ENCODE measurements at regions not wholly inside any gene's neighbourhood (a gene's known extent, or its start where the extent isn't known, plus 50 kb on each side); places are given as distances from the start of the nearest gene placed in this dataset.
A peak's percentile ranks its signal among the peaks of the same experiment; 100 is the strongest.

DNA sequence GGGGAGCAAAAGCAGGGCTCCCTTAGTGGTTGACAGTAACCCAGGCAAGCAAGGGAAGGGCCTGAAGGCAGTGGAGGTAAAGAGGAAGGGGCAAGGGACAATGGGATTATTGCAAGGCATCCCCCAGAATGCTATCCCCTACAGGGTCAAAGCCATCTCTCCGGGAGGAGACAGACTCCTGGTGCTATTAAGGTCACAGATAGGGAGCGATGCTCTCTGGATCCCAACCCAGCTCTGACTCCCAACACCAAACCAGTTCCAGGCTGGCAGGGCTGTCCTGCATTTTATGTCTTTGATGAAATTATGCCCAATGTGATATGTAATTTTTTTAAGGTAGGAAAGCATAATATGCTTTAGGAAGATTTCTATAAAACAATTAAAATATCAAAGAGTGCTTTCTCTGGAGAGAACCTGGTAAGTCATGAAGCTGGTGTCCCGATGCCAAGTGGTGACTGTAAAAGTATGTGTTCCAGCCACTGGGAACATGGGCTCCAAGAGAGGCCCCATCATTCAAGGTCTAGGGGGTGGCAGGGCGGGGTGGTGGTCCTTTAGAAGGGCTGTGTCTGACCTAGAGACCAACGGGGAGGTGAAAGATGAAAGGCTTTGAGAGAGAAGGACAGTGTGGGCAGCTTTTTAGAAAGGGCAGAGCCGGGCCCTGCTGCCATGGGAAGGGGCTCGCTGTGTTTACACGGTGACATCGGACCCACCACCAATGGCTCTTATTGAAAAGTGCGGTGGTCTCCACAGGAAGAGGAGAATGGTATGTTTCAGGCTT is 276.5 kb downstream of the CDC5L start:
- no peak overlapping the region for H3K27ac ChIP-seq
- TF ChIP-seq, protein P1, sequence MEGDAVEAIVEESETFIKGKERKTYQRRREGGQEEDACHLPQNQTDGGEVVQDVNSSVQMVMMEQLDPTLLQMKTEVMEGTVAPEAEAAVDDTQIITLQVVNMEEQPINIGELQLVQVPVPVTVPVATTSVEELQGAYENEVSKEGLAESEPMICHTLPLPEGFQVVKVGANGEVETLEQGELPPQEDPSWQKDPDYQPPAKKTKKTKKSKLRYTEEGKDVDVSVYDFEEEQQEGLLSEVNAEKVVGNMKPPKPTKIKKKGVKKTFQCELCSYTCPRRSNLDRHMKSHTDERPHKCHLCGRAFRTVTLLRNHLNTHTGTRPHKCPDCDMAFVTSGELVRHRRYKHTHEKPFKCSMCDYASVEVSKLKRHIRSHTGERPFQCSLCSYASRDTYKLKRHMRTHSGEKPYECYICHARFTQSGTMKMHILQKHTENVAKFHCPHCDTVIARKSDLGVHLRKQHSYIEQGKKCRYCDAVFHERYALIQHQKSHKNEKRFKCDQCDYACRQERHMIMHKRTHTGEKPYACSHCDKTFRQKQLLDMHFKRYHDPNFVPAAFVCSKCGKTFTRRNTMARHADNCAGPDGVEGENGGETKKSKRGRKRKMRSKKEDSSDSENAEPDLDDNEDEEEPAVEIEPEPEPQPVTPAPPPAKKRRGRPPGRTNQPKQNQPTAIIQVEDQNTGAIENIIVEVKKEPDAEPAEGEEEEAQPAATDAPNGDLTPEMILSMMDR (IDR thresholded peaks at IDR 0.05; ENCODE audit: low read depth, low read length, missing control alignments): no peak
- no peaks in the 10 kb centered on the region for H3K36me3 ChIP-seq (replicated peaks)
- no peaks in the 10 kb centered on the region for H3K27me3 ChIP-seq (replicated peaks)
- DNase-seq: no peak
- no peak overlapping the region for H3K4me3 ChIP-seq (ENCODE audit: low read depth, low read length)
- in situ Hi-C loops (cut with HindIII; ENCODE audit: low pct_ligation_motif_present, low sequenced_read_pairs): no loop called here

DNA sequence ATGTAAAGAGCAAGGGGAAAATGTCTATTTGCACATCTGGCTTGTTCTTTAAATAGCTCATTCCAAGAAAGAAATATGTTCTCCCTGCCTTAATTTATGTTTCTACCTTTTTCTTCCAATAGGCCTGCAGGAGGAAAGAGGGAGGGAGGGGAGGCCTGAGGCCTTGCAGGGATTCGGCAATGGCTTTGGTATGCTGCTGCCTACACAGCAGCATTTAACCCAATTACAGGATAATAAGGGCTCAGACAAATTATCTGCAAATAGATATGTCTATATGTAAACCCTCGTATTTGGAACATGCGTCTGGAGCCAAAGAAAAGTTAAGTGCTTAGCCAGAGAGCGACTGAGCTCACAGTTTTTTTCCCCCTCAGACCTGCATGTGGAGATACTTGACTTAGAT is 277.2 kb downstream of the CDC5L start:
- in situ Hi-C loops (cut with HindIII; ENCODE audit: low pct_ligation_motif_present, low sequenced_read_pairs): no loop called here
- no peak overlapping the region for H3K27ac ChIP-seq
- H3K27me3 ChIP-seq (replicated peaks): no peaks in the 10 kb centered on the region
- H3K4me3 ChIP-seq (ENCODE audit: low read depth, low read length): no peak overlapping the region
- TF ChIP-seq, protein P1 (IDR thresholded peaks at IDR 0.05; ENCODE audit: low read depth, low read length, missing control alignments): no peak
- DNase-seq: no peak
- no peaks in the 10 kb centered on the region for H3K36me3 ChIP-seq (replicated peaks)

DNA sequence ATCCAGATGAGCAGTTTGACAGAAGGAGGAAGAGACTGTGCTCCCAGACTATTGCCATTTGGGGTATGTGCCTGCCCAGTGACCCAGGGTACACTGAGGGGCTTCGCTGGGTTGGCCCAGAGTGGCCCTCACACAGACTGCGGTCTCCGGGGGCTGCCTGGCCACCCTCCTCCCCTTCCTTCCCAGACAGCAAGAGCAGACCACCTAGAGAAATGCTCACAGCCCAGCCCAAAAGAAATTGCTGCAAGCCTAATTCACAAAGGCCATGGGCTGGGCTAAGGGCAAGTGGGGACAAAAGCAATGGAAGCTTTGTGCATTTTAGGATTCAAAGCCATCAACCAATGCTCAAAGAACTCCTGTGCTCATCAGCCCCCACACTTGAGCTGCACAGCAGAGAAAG is 277.6 kb downstream of the CDC5L start:
- TF ChIP-seq, protein P1 (IDR thresholded peaks at IDR 0.05; ENCODE audit: low read depth, low read length, missing control alignments): no peak
- no peaks in the 10 kb centered on the region for H3K27me3 ChIP-seq (replicated peaks)
- no peak overlapping the region for H3K27ac ChIP-seq
- DNase-seq: no peak
- no peaks in the 10 kb centered on the region for H3K36me3 ChIP-seq (replicated peaks)
- in situ Hi-C loops (cut with HindIII; ENCODE audit: low pct_ligation_motif_present, low sequenced_read_pairs): no loop called here
- H3K4me3 ChIP-seq (ENCODE audit: low read depth, low read length): no peak overlapping the region

DNA sequence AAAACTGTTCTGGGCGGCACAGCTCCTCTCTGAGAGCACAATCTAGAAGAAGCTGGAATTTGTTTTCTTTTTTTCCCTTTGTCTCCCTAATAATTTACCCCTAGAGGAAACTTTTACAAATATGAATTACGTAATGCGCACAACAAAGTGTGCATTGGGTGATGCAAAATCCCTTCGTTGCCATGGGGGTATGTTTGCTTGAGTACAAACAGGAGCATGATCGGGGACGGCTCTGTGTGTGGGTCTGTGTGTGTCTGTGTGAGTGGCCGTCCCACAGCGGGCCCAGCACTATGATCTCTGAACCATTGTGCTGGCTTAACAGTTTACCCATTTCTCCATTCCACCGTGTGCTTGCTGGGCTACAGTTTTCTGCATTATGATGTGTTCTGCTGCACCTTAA is 278.2 kb downstream of the CDC5L start:
- Histone ChIP-seq H3K27ac (no peak overlapping the region), H3K4me3 (ENCODE audit: low read depth, low read length) (no peak overlapping the region), H3K27me3 (replicated peaks) (no peaks in the 10 kb centered on the region), H3K36me3 (replicated peaks) (no peaks in the 10 kb centered on the region)
- TF ChIP-seq, protein P1 (IDR thresholded peaks at IDR 0.05; ENCODE audit: low read depth, low read length, missing control alignments): no peak
- DNase-seq: no peak
- in situ Hi-C loops (cut with HindIII; ENCODE audit: low pct_ligation_motif_present, low sequenced_read_pairs): no loop called here

DNA sequence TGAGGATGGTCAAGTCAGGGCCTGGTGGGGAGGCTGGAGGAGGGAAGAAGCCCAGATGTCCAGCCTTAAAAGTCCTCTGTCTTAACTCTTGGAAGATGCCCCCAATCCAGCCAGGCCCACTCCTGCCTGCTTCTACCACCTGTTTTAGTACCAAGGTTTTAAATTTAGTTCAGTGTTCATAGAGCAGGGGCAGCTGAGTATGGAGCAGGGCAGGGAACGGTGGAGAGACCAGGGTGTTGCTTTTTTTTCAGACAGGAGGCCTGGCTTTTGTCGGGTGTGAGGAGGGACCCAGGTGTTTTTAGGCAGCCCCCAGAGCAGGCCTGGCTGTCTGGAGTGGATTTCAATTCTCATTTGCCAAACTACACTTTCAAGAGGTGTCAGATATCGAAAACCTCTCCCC is 278.8 kb downstream of the CDC5L start:
- TF ChIP-seq, protein P1 (IDR thresholded peaks at IDR 0.05; ENCODE audit: low read depth, low read length, missing control alignments): no peak
- in situ Hi-C loops (cut with HindIII; ENCODE audit: low pct_ligation_motif_present, low sequenced_read_pairs): no loop called here

DNA sequence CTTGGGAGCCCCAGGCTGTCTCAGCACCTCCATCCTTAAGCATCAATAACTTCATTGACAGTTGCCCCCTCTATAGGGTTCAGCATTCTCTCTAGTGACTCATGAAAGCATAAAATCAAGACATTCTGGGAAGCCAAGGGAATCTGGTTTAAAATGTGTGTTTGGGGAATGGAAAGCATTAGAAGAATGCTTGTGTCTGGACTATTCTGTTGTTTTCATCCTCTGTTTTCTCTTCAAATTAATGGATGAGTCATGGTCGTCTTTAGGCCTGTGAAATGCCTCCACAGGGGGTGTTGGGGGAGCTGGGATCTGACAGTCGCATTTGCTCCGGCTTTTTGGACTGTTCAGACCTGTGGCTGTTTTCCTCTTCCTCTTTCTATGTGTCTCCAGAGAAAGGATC is 279.7 kb downstream of the CDC5L start:
- in situ Hi-C loops (cut with HindIII; ENCODE audit: low pct_ligation_motif_present, low sequenced_read_pairs): no loop called here

More for the DNA sequence above, 278.8 kb downstream of the CDC5L start:
- H3K27me3 ChIP-seq (replicated peaks): no peaks in the 10 kb centered on the region
- H3K4me3 ChIP-seq (ENCODE audit: low read depth, low read length): no peak overlapping the region
- H3K27ac ChIP-seq: no peak overlapping the region
- DNase-seq: no peak
- H3K36me3 ChIP-seq (replicated peaks): no peaks in the 10 kb centered on the region

More for the DNA sequence above, 279.7 kb downstream of the CDC5L start:
- TF ChIP-seq, protein P1 (IDR thresholded peaks at IDR 0.05; ENCODE audit: low read depth, low read length, missing control alignments): no peak
- Histone ChIP-seq H3K4me3 (ENCODE audit: low read depth, low read length) (no peak overlapping the region), H3K27me3 (replicated peaks) (no peaks in the 10 kb centered on the region), H3K36me3 (replicated peaks) (no peaks in the 10 kb centered on the region), H3K27ac (no peak overlapping the region)
- DNase-seq: peak; percentile 84
